SKM-1 (cell line): ENCODE measurements at regions not wholly inside any gene's neighbourhood (a gene's known extent, or its start where the extent isn't known, plus 50 kb on each side); places are given as distances from the start of the nearest gene placed in this dataset.

Experiments
- DNase-seq: peaks from one replicate; lab custom pipeline; 2025; ENCODE audit not compliant: unreplicated experiment; lab: John Stamatoyannopoulos, UW

- no peak for DNase-seq
Measured at GRCh38 chr15:101551696-101552591, 62.4 kb upstream of the PCSK6 start.

GRCh38 chr15:101550124-101550523 lies 60.6 kb upstream of the PCSK6 start:
- no peak for DNase-seq

GRCh38 chr15:101549647-101550046 lies 60.1 kb upstream of the PCSK6 start:
- no peak for DNase-seq

DNA sequence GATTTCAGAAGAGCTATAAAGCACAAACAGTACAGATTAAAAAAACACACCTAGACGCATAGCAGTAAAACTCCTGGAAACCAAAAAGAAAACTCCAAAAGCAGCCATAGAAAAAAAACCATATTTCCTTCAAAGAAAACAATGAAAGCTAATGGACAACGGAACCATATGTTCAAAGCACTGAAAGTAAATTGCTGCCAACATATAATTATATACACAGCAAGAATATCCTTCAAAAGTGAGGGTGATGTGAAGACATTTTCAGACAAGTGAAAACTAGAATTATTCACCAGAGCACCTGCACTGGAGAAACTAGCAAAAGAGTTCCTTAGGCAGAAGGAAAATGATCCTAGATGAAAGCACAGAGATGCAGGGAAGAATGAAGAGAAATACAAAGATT lies 58.2 kb upstream of the PCSK6 start:
- DNase-seq: no peak

- no peak for DNase-seq
Measured at GRCh38 chr15:101545548-101546505, 56.3 kb upstream of the PCSK6 start.

DNA sequence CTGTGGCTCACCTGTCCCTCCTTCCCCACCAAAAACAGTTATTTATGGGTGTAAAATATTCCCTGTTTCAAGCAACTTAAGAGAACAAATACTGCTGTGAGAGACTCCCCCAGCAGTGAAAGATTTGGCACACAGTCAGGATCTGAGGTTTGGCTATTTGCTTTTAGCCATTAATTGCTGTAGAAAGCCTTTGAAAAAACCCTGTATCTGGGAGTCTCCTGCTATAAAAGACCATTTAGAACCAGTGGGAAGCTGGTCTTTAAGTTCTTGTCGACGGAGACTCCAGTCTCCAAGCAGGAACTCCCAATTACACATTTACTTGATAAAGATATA lies 55.1 kb upstream of the PCSK6 start:
- no peak for DNase-seq

DNA sequence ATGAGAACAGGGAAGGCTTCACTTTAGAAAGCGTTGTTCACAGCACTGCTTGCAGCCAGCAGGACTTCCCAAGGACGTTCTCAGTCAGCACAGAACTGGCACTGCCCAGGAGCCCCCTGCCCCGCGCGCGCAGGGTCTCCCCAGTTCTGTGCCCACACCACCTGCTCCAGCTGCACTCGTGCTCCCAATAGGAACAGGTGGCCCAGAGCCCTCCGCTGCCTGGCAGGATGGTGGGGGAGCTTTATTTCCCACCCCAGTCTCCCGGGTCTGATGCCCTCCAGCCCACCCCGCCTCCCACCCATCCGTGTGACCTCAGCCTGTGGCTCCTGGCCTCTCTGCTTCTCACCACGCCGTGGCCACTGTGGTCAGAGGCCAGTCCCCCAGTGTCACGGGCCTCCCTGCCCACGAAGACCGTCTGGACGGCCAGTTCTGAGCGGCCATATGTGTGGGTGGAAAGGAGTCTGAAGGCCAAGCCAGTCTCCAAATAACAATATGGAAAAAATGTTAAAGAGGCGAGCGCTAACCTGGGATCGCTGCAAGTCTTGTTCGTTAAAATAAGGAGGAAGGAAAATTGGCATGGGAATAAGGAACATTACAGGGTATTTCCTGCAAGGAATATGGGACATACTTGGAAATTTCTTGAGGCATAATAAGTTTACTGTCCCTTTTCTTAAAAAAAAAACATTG lies 54.6 kb upstream of the PCSK6 start:
- DNase-seq: no peak

DNA sequence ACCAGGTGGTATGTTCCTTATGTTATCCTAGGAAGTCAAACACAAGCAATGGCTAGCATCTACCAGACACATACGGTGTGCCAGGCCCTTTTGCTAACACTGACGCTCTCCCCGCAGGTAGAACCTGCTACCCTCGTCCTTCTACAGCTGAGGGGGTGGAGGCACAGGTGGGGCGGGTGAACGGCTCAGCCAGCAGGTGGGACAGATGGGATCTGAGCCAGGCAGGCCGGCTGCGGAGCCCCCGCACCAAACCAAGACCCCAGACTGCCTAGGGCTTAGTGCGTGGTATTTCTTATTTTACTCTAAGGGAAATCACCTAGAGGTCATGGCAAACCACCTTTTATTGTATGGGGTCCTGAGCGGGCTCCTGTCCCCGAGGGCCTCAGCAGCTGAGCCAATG lies 53.9 kb upstream of the PCSK6 start:
- no peak for DNase-seq

DNA sequence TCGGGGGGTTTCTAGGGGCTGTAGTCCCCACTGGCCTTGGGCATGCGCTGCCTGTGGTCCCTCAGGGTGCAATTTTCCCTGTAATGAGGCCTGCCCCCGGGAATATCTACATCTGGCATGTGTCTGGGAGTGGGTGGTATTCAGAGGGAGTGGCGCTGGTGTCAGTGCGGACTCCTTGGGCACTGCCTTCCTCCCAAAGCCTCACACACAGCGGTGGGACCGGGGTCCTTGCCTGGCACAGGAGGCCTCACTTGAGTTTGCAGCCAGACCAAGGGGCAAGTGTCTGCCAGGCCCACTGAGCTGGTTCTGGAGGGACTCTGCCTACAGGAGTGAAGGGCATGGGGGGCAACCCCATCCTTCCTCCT lies 53.5 kb upstream of the PCSK6 start:
- no peak for DNase-seq

DNA sequence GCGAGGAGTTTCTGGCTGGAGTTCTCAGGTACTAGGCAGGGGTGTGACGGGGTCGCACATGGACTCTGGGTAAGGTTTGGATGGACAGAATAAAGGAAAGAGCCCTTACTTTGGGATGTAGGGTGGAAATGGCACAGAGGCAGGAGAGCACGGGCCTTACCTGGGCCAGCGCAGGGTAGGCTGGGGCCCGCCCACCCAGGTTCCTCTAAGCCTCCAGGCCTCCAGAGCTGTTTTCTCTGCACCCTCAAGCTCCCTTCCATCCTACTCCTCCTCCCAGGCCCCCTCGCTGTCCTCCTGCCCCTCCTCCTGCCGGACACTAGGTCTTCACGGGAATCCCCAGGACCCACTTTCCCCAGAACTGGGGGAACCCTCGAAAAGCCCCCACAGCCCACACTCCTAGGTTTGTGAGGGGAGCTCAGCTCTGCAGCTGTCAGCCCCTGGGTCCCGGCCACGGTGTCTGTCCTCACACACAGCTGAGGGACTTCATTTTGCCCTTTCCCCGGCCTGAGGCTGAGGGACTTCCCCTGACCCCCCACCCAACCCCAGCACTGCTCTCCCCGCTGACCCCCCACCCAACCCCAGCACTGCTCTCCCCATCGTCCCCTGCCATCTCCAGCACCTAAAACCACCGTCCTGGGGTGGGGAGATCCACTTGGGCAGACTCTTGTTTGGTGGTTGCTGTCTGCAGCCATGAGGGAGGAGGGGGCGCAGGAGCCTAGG lies 53.0 kb upstream of the PCSK6 start:
- no peak for DNase-seq

DNA sequence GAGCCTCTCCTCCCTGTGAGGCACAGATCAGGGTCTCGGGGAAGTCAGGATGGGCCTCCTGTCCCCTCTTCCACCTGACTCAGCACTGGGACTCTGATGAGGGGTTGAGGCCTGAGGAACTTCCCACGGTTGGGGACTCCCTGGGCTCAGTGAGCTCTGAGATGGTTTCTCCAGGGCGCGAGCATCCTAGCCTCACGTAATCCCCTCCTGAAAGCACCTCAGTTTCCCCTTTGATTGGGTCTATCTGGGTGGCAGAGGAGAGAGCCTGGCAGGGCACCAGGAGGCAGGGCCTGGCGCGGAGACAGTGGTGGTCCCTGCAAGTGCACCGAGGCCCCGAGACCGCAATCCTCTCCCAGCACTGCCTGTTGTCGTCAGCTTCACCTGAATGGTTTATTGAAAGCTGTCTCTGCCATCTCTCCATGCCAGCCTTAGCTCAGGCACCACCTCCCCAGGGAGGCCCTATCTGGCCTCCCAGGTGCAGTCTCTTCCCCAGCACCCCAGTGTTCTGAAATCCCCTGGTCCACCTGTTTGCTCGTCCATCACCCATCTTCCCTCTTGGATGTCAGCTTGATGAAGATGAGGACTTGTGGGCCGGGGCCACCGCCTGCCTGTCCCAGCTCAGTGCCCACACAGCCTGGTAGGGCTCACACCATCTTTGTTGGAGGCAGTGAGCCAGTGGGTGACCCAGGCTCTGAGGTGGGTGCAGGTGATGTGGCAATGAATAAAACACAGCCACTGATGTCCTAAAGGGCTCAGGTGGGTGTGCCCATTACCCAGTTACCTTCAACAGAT lies 52.2 kb upstream of the PCSK6 start:
- no peak for DNase-seq

GRCh38 chr15:101540480-101541239 lies 51.2 kb upstream of the PCSK6 start:
- no peak for DNase-seq

DNA sequence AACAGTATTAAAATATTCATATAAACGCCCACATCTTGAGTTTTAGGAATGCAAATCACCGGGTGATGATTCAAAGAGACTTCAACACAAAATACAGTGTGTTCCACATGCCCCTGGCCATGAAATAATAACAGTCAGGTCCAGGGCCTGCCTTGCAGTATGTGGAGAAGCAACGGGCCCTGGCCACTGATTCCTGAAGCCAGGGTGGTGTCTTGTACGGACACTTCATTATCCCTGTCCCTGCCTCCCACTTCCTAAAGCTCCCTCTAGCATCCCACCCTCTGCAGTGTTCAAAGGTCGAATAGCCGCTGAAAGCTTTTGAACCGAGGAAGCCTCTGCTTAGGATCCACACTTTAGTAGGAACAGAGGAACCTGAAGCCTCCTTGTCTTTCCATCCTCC lies 50.4 kb upstream of the PCSK6 start:
- DNase-seq: no peak

DNA sequence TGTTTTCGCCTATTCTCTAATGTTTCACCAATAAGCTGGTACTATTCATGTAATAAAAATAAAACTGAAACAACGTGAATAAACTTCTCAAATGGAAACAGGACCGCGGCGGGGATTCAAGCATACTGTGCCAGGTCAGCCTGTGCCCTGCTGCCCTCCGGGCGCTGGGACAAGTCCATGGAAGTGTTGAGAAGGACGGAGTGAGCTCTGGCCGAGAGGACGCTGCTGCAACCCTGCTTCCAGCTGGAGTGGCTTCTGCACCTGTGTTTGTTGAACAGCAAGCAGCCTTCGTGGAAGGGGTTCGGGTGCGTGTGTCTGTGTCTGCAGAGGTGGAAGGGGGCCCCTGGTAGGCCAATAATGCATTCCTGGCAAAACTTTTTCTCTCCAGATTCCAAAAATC lies 50.0 kb upstream of the PCSK6 start:
- no peak for DNase-seq
